H1 (cell line): ENCODE measurements at regions not wholly inside any gene's neighbourhood (a gene's known extent, or its start where the extent isn't known, plus 50 kb on each side); places are given as distances from the start of the nearest gene placed in this dataset.

Source experiments
- CTCF ChIA-PET: fragments of 300-600 bp; sonication (Branson Sonifier 250); formaldehyde crosslinking; loops from one replicate; lab custom pipeline; 2021; ENCODE audit not compliant: partially characterized antibody; lab: Charles Lee
- POLR2A ChIA-PET: fragments of 300-600 bp; sonication (Branson Sonifier 250); formaldehyde crosslinking; loops from one replicate; lab custom pipeline; 2021; ENCODE audit warnings: inconsistent platforms; ENCODE audit not compliant: partially characterized antibody; lab: Charles Lee
- DNase-seq, 2 experiments: peaks; one replicate each; pipeline versions ENCODE4 v3.0.0 to v3.0.0-alpha.2; 2010 to 2022; ENCODE audit warnings: low spot score in 2 of 2, low read depth in 1 of 2, mixed read lengths in 1 of 2
- FAIRE-seq: peaks from 2 replicates; lab custom pipeline; 2011; peaks lifted over from hg19 to GRCh38; lab: Jason Lieb, UNC
- H2AFZ ChIP-seq: 2 replicates; pipeline ENCODE4 v1.8.1; 2012; ENCODE audit warnings: low read length, inconsistent platforms
- H2AK5ac ChIP-seq: 2 replicates; pipeline ENCODE4 v1.6.1; 2013; ENCODE audit warnings: low read depth, low read length
- H2BK120ac ChIP-seq: replicated peaks from 2 replicates; pipeline ENCODE3; 2013; ENCODE audit warnings: low read depth, low read length, inconsistent platforms
- H2BK12ac ChIP-seq: 2 replicates; pipeline ENCODE4 v1.6.1; 2013; ENCODE audit warnings: low read depth, low read length
- H2BK15ac ChIP-seq: 2 replicates; pipeline ENCODE4 v1.6.1; 2013; ENCODE audit warnings: low read length
- H2BK20ac ChIP-seq: 2 replicates; pipeline ENCODE4 v1.6.1; 2013; ENCODE audit warnings: low read length
- H2BK5ac ChIP-seq: 2 replicates; pipeline ENCODE4 v1.6.1; 2013; ENCODE audit warnings: low read depth, low read length
- H3K14ac ChIP-seq: 2 replicates; pipeline ENCODE4 v1.6.1; 2013; ENCODE audit warnings: inconsistent platforms; ENCODE audit not compliant: insufficient read length
- H3K18ac ChIP-seq: 2 replicates; pipeline ENCODE4 v1.6.1; 2013; ENCODE audit warnings: low read length; ENCODE audit errors: extremely low read depth
- H3K23ac ChIP-seq: 2 replicates; pipeline ENCODE4 v1.6.1; 2013; ENCODE audit warnings: inconsistent platforms; ENCODE audit not compliant: insufficient read length
- H3K23me2 ChIP-seq: 2 replicates; pipeline ENCODE4 v1.6.1; 2013; ENCODE audit warnings: low read depth, low read length
- H3K27ac ChIP-seq: 2 replicates; pipeline ENCODE4 v1.6.1; 2011; ENCODE audit warnings: low read depth, low read length, inconsistent platforms
- H3K27me3 ChIP-seq, 4 experiments: replicated peaks in 1 of 4; 1 replicate in 1 of 4; 2 replicates in 3 of 4; pipeline versions ENCODE4 v1.6.1 to v1.8.1; 2011 to 2013; ENCODE audit warnings: low read length in 3 of 4, mild to moderate bottlenecking in 3 of 4, inconsistent platforms in 2 of 4, mixed read lengths in 2 of 4, moderate library complexity in 1 of 4; ENCODE audit not compliant: control insufficient read depth in 3 of 4, insufficient read depth in 3 of 4; ENCODE audit errors: extremely low read depth in 1 of 4
- H3K36me3 ChIP-seq, 4 experiments: 2 replicates each; pipeline versions ENCODE4 v1.6.1 to v1.8.1; 2011 to 2013; ENCODE audit warnings: mild to moderate bottlenecking in 4 of 4, low read length in 3 of 4, moderate library complexity in 2 of 4, control low read depth in 1 of 4, inconsistent platforms in 1 of 4; ENCODE audit not compliant: insufficient read depth in 4 of 4, control insufficient read depth in 2 of 4
- H3K4ac ChIP-seq: replicated peaks from 2 replicates; pipeline ENCODE3; 2013; ENCODE audit warnings: low read length, low read depth, mixed read lengths, inconsistent platforms; ENCODE audit not compliant: insufficient read length
- H3K4me1 ChIP-seq, 4 experiments: replicated peaks in 1 of 4; 1 replicate in 1 of 4; 2 replicates in 3 of 4; pipeline versions ENCODE4 v1.6.1 to v1.8.1; 2011 to 2013; ENCODE audit warnings: low read length in 3 of 4, inconsistent platforms in 2 of 4, mixed read lengths in 1 of 4; ENCODE audit not compliant: insufficient read depth in 4 of 4, control insufficient read depth in 3 of 4
- H3K4me2 ChIP-seq, 2 experiments: 2 replicates each; pipeline versions ENCODE4 v1.6.1 to v1.8.1; 2011 to 2013; ENCODE audit warnings: low read depth in 2 of 2, low read length in 2 of 2, control low read depth in 1 of 2, inconsistent platforms in 1 of 2, mild to moderate bottlenecking in 1 of 2; ENCODE audit not compliant: insufficient read depth in 1 of 2
- H3K4me3 ChIP-seq, 4 experiments: fragments of 200-600, 300-600 bp in 1 of 4; sonication (generic), shearing (Covaris generic), sonication (Bioruptor Twin) in 1 of 4; 2 replicates each; pipeline versions ENCODE4 v1.5.1 to v1.8.1; 2011 to 2016; ENCODE audit warnings: low read length in 4 of 4, low read depth in 3 of 4, control low read depth in 2 of 4, inconsistent platforms in 2 of 4, mild to moderate bottlenecking in 2 of 4, mixed read lengths in 1 of 4, moderate library complexity in 1 of 4; ENCODE audit not compliant: insufficient read depth in 2 of 4; ENCODE audit errors: extremely low read depth in 1 of 4
- H3K56ac ChIP-seq: replicated peaks from 2 replicates; pipeline ENCODE3; 2013; ENCODE audit warnings: low read depth, mild to moderate bottlenecking, mixed read lengths, low read length, inconsistent platforms; ENCODE audit not compliant: insufficient read length
- H3K79me1 ChIP-seq: 2 replicates; pipeline ENCODE4 v1.6.1; 2013; ENCODE audit warnings: low read depth, low read length, control low read depth
- H3K79me2 ChIP-seq, 2 experiments: 2 replicates each; pipeline versions ENCODE4 v1.6.1 to v1.8.1; 2012 to 2013; ENCODE audit warnings: low read length in 2 of 2, mild to moderate bottlenecking in 2 of 2, inconsistent platforms in 1 of 2; ENCODE audit not compliant: insufficient read depth in 2 of 2, control insufficient read depth in 1 of 2
- H3K9ac ChIP-seq, 4 experiments: replicated peaks in 1 of 4; 1 replicate in 1 of 4; 2 replicates in 3 of 4; pipeline versions ENCODE4 v1.6.1 to v1.8.1; 2011 to 2013; ENCODE audit warnings: low read depth in 3 of 4, low read length in 3 of 4, control low read depth in 2 of 4, mild to moderate bottlenecking in 2 of 4, moderate library complexity in 2 of 4, inconsistent platforms in 1 of 4; ENCODE audit errors: extremely low read depth in 1 of 4
- H3K9me3 ChIP-seq, 2 experiments: 2 replicates each; pipeline versions ENCODE4 v1.6.1 to v1.8.1; 2012 to 2013; ENCODE audit warnings: mild to moderate bottlenecking in 2 of 2, moderate library complexity in 2 of 2, control low read depth in 1 of 2, inconsistent platforms in 1 of 2, low read depth in 1 of 2, low read length in 1 of 2, mixed read lengths in 1 of 2; ENCODE audit not compliant: insufficient read depth in 2 of 2
- H4K20me1 ChIP-seq, 2 experiments: replicated peaks in 1 of 2; 2 replicates each; pipeline versions ENCODE3 to v1.8.1; 2011 to 2013; ENCODE audit warnings: inconsistent platforms in 2 of 2, low read length in 2 of 2, mild to moderate bottlenecking in 1 of 2; ENCODE audit not compliant: insufficient read depth in 2 of 2, control insufficient read depth in 1 of 2
- H4K5ac ChIP-seq: 2 replicates; pipeline ENCODE4 v1.6.1; 2013; ENCODE audit warnings: low read length, low read depth, mixed read lengths, inconsistent platforms; ENCODE audit not compliant: insufficient read length
- H4K8ac ChIP-seq: 2 replicates; pipeline ENCODE4 v1.8.0; 2013; ENCODE audit warnings: mild to moderate bottlenecking, moderate library complexity, low read length, inconsistent platforms; ENCODE audit not compliant: insufficient read depth; ENCODE audit errors: extremely low read depth
- H4K91ac ChIP-seq: replicated peaks from 2 replicates; pipeline ENCODE3; 2013; ENCODE audit warnings: low read length, mixed read lengths, inconsistent platforms; ENCODE audit not compliant: insufficient read length
- ASH2L ChIP-seq: fragments of 200-600, 300-600 bp; sonication (generic); IDR thresholded peaks from one replicate; pipeline ENCODE4 v1.7.1; 2017; ENCODE audit warnings: low read length
- CHD2 ChIP-seq: IDR thresholded peaks from 2 replicates; pipeline ENCODE4 v1.6.1; 2012; ENCODE audit warnings: low read length, improper control_type of control experiment
- CTBP2 ChIP-seq: IDR thresholded peaks from 2 replicates; pipeline ENCODE4 v1.7.0; 2011; ENCODE audit warnings: borderline replicate concordance, mild to moderate bottlenecking, moderate library complexity, mixed read lengths, low read length; ENCODE audit not compliant: insufficient read depth, insufficient read length
- EGR1 ChIP-seq: IDR thresholded peaks from 2 replicates; pipeline ENCODE4 v1.6.1; 2011; ENCODE audit warnings: low read depth, low read length, borderline replicate concordance
- HDAC2 ChIP-seq, 2 experiments: fragments of 300-600 bp in 1 of 2; sonication (generic) in 1 of 2; IDR thresholded peaks; 2 replicates each; pipeline ENCODE4 v1.6.1; 2011 to 2012; ENCODE audit warnings: low read depth in 2 of 2, low read length in 2 of 2, mild to moderate bottlenecking in 2 of 2, moderate library complexity in 2 of 2, borderline replicate concordance in 1 of 2, inconsistent platforms in 1 of 2
- KDM1A ChIP-seq: fragments of 200-600, 300-600 bp; sonication (generic); IDR thresholded peaks from 2 replicates; pipeline ENCODE4 v1.7.1; 2016; ENCODE audit warnings: mild to moderate bottlenecking, low read length, borderline replicate concordance
- MAFK ChIP-seq: IDR thresholded peaks from 2 replicates; pipeline ENCODE4 v1.6.1; 2012; ENCODE audit warnings: low read depth, mild to moderate bottlenecking, improper control_type of control experiment, low read length
- NANOG ChIP-seq: IDR thresholded peaks from 2 replicates; pipeline ENCODE4 v1.6.1; 2011; ENCODE audit warnings: low read length, low read depth, mild to moderate bottlenecking, inconsistent platforms; ENCODE audit not compliant: insufficient read depth, poor library complexity, severe bottlenecking
- RXRA ChIP-seq: IDR thresholded peaks from 2 replicates; pipeline ENCODE4 v1.6.1; 2011; ENCODE audit warnings: low read depth, mild to moderate bottlenecking, low read length, moderate library complexity; ENCODE audit not compliant: insufficient read depth
- SP1 ChIP-seq: IDR thresholded peaks from 2 replicates; pipeline ENCODE4 v1.6.1; 2011; ENCODE audit warnings: low read depth, low read length
- YY1 ChIP-seq: IDR thresholded peaks from 2 replicates; pipeline ENCODE4 v1.6.1; 2011; ENCODE audit warnings: low read depth, mild to moderate bottlenecking, low read length
- ZNF274 ChIP-seq: IDR thresholded peaks from 2 replicates; pipeline ENCODE4 v1.7.0; 2012; ENCODE audit warnings: low read length, borderline replicate concordance; ENCODE audit errors: extremely low read depth
- WGBS, 2 experiments: shearing (Covaris generic) in 1 of 2; methylation state at CpG; one replicate each; pipeline versions ENCODE4 v1.1.6 to v1.1.7; 2013 to 2015; ENCODE audit warnings: low lambda C conversion rate in 2 of 2, mixed read lengths in 2 of 2, inconsistent platforms in 1 of 2, low coverage in 1 of 2, missing lambda C conversion rate in 1 of 2; ENCODE audit not compliant: insufficient replicate concordance in 2 of 2, insufficient coverage in 1 of 2, insufficient read length in 1 of 2; ENCODE audit errors: extremely low coverage in 1 of 2, missing lambda C conversion rate in 1 of 2; 5-methylcytosine and 5-hydroxymethylcytosine counted together

- H3K56ac ChIP-seq, result no peak overlapping the region
- no peak overlapping the region for H3K4me3 ChIP-seq
- H3K27ac ChIP-seq, result no peak overlapping the region
- H2AK5ac ChIP-seq, result no peak overlapping the region
- no peak overlapping the region for H4K91ac ChIP-seq
- H3K9me3 ChIP-seq, result peaks cover 10 to 16% of the 10 kb centered on the region in 2 experiments
- no peak overlapping the region for H2AFZ ChIP-seq
- no peak overlapping the region for H2BK120ac ChIP-seq
- no peak overlapping the region for H4K5ac ChIP-seq
- FAIRE-seq, result peak; percentile 98
- DNase-seq, result no peak
- H3K4me2 ChIP-seq, result no peak overlapping the region
- H4K8ac ChIP-seq, result no peak overlapping the region
- H2BK12ac ChIP-seq, result no peak overlapping the region
- H2BK5ac ChIP-seq, result no peak overlapping the region
- H3K18ac ChIP-seq, result no peak overlapping the region
- no peak overlapping the region for H2BK15ac ChIP-seq
- H3K79me2 ChIP-seq, result no peaks in the 10 kb centered on the region
- no peak overlapping the region for H3K9ac ChIP-seq
- H2BK20ac ChIP-seq, result no peak overlapping the region
- H3K14ac ChIP-seq, result no peak overlapping the region
- 5% methylated on average over 1 of the region's 1 CpG; no CpG with 5 or more reads in 1 of the 2 experiments for WGBS, 2 experiments
- no peaks in the 10 kb centered on the region for H3K23me2 ChIP-seq
- H4K20me1 ChIP-seq, result no peaks in the 10 kb centered on the region
- no peaks in the 10 kb centered on the region for H3K79me1 ChIP-seq
- no peaks in the 10 kb centered on the region for H3K27me3 ChIP-seq
- no peak overlapping the region for H3K4ac ChIP-seq
- peaks cover 0 to 8% (median under 1%) of the 10 kb centered on the region in 4 experiments; a peak in 2 of 7 replicates for H3K4me1 ChIP-seq
- peaks cover 0 to 6% (median 0%) of the 10 kb centered on the region in 4 experiments; a peak in 3 of 8 replicates for H3K36me3 ChIP-seq
- POLR2A ChIA-PET, result no interaction called here
- CTCF ChIA-PET, result interaction anchor here (0.9 to 2.8 kb wide), 11 partner anchors 9 to 429 kb away, joined by 3 to 15 read pairs (median 6); no protein-coding TSS in a partner anchor
- no peak overlapping the region for H3K23ac ChIP-seq
- no peak for TF ChIP-seq EGR1
- peak; percentile 29; the same call in 1 of the 2 replicates for TF ChIP-seq MAFK
- TF ChIP-seq RXRA, result no peak
- no peak for TF ChIP-seq KDM1A
- no peak for TF ChIP-seq HDAC2 (IDR thresholded peaks at IDR 0.05; ENCODE audit: borderline replicate concordance in 1 of 2, low read depth in 2 of 2, low read length in 2 of 2)
- no peak for TF ChIP-seq ASH2L
- no peak for TF ChIP-seq YY1
- TF ChIP-seq CTBP2, result no peak
- no peak for TF ChIP-seq CHD2
- TF ChIP-seq SP1, result no peak
- no peak for TF ChIP-seq ZNF274
- no peak for TF ChIP-seq NANOG
Measured at GRCh38 chr3:16723978-16724377, 118.8 kb upstream of the DAZL start.
